GM12872 (cell line): ENCODE measurements at regions not wholly inside any gene's neighbourhood (a gene's known extent, or its start where the extent isn't known, plus 50 kb on each side); places are given as distances from the start of the nearest gene placed in this dataset.

ENCODE experiments used
- TF ChIP-seq, protein P1 (sequence below): IDR thresholded peaks from 3 replicates; pipeline ENCODE4 v1.5.1; 2011; ENCODE audit warnings: low read depth, mild to moderate bottlenecking, low read length, moderate library complexity; ENCODE audit not compliant: insufficient read depth

DNA sequence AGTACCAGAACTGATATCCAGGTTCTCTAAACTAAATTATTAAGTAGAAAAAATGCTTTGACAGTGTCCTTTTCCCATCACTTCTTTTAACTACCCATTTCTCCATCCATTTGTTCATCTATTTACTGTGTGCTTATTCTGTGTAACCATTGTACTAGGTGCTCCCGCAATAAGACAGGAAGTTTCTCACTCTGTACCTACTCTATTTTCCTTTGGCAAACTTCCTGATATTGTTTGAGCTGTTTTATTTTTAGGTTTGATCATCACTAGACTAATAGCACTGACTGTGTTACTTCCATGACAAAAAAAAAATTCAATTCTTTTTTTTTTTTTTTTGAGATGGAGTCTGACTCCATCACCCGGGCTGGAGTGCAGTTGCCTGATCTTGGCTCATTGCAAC is 102.5 kb upstream of the CASK start:
- TF ChIP-seq, protein P1, sequence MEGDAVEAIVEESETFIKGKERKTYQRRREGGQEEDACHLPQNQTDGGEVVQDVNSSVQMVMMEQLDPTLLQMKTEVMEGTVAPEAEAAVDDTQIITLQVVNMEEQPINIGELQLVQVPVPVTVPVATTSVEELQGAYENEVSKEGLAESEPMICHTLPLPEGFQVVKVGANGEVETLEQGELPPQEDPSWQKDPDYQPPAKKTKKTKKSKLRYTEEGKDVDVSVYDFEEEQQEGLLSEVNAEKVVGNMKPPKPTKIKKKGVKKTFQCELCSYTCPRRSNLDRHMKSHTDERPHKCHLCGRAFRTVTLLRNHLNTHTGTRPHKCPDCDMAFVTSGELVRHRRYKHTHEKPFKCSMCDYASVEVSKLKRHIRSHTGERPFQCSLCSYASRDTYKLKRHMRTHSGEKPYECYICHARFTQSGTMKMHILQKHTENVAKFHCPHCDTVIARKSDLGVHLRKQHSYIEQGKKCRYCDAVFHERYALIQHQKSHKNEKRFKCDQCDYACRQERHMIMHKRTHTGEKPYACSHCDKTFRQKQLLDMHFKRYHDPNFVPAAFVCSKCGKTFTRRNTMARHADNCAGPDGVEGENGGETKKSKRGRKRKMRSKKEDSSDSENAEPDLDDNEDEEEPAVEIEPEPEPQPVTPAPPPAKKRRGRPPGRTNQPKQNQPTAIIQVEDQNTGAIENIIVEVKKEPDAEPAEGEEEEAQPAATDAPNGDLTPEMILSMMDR, result no peak

DNA sequence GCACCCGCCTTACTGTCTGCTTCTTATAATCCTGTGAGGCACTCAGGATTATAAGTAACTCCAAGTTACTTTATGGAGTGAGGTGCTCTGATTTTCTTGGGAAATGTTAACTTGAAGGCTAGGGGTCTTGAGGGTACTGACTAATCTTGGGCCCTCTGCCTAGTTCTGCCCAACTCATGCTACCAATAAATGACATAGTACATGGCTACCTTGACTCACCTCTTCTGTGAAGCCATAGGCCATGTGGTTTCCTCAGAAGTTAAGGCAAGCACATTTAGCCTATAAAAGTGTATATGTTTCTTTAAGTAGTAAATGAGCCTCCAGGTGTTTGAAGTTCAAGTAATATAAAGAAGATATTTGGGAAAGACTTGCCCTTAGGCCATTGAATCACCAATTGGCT is 99.8 kb upstream of the CASK start:
- TF ChIP-seq, protein P1, result no peak

DNA sequence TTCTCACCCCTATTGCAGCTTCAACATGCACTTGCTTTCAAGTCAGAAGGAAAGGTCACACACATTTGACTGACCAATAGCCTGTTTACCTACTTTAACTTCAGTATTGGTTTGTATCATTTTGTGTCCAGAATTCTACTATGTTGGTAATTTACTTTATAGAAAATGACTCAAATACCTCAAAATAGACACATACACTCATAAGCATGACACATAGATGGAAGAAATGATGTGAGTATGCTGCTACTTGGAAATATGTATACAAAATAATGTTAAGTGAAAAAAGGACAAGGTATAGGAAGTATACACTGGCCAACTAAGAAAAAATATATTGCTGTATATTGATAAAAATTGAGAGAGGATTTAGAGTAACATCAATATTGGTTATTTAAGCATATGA is 98.8 kb upstream of the CASK start:
- TF ChIP-seq, protein P1, result no peak

DNA sequence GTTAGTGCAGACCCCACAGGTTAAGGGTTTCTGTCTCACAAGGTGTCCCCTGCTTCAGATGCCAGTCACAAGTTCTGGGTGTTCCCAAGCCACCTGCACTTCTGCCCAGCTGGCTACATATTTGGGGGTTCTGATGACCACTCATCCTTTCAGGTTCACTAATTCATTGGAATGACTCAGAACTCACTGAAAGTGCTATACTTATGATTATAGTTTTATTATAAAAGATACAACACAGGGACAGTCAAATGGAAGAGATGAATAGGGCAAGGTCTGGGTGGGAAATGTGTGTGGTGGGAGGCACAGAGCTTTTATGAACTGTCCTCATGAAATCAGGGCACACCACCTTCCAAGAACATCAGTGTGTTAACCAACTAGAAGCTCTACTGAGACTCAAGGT is 97.7 kb upstream of the CASK start:
- TF ChIP-seq, protein P1, result no peak

DNA sequence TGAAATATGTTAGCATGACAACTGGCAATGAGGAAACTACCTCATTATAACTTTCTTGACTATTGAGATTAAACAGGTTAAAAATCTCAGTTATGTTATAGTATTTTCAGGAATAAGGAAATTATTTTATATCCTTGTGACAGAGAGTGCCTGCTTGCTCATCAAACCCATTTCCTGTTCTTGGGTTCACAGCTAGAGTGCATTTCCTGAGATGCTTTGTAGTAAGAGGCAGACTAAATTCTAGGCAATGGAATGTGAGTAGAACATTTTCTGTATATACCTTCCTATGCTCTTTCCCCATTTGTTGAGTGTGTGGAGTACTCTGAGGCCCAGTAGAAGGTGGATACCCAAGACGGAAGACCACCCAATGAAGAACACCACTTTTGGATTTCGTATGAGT is 96.9 kb upstream of the CASK start:
- TF ChIP-seq, protein P1, result no peak

DNA sequence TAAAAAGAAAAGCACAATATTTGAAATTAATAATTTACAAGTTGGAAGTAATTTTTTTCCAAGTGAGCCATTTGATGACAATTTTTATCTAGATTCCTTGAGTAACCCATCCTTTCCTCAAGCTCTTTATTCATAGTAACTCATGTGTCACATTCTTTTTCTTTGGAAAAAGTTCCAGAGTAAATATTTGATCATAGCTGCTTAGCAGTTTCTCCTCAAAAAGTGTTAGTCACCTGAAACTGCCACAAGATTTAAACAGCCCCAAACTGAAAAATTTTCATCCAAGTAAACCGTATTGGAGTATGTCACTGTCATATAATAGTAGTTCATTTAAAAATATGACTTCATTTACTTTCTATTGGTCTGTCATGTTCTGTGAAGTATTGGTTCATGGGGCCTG is 94.6 kb upstream of the CASK start:
- TF ChIP-seq, protein P1, result no peak

DNA sequence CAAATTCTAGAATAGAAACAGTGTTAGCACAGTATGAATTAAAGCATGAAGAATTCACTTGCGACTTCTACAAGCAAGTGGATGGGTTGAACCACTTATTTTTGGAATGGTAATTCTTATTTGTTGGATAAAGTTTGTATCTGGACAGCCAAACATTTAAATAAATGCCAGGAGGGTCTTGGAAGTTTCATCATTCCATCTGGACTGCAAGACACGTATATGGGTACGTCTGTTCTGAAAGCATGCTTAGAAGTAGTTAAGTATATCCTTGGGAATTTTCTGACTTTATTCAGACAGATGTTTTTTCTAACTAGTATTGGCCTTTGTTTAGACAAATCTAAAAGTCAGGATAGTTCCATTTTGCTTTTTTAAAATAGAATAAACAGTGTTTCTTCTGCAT is 77.5 kb upstream of the CASK start:
- TF ChIP-seq, protein P1, result no peak

DNA sequence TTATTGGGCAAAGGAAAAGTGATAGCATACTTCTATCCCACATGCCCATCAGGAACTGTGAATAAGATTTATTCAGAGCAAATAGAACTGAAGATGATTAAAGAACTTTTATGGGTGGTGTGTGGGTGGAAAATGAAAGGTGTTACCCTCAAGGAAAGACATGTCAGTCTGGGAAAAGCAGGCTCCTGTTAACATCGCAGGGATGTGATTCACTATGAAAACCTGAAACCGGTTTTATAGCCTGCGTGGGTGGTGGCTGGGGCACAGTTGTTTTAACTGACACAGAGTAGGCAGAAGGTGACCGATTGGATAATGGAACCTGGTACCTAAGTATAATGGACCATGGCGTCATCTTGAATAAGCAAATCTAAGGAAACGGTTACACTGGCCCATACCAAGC is 61.3 kb upstream of the CASK start:
- TF ChIP-seq, protein P1, result no peak
